GM12878 (cell line): ENCODE measurements at regions not wholly inside any gene's neighbourhood (a gene's known extent, or its start where the extent isn't known, plus 50 kb on each side); places are given as distances from the start of the nearest gene placed in this dataset.

ENCODE experiments used
- ATAC-seq: fragments of 200-7000 bp; cut with Tn5 transposase; 3 replicates; pipeline ENCODE4 v1.9.1; 2020; ENCODE audit warnings: mild to moderate bottlenecking, moderate library complexity
- BruUV-seq: library from RNA; stranded (reverse); fragments of 400-500 nt; replicated peaks from 2 replicates; lab custom pipeline; 2021; lab: Mats Ljungman, UMichigan
- CTCF ChIA-PET: fragments of 300-600 bp; sonication (Branson Sonifier 250); formaldehyde crosslinking; extraction: SDS; loops from one replicate; lab custom pipeline; 2021; ENCODE audit warnings: inconsistent platforms; lab: Yijun Ruan, JAX
- POLR2A ChIA-PET: fragments of 350-600 bp; formaldehyde crosslinking; extraction: SDS; loops from one replicate; lab custom pipeline; 2021; ENCODE audit warnings: inconsistent platforms; lab: Charles Lee
- RAD21 ChIA-PET: fragments of 300-600 bp; sonication (Branson Sonifier 250); formaldehyde crosslinking; loops from one replicate; lab custom pipeline; 2023; ENCODE audit warnings: antibody characterized with exemption; ENCODE audit not compliant: unreplicated experiment; lab: Charles Lee
- SMC1A ChIA-PET: fragments of 300-600 bp; sonication (Branson Sonifier 250); formaldehyde crosslinking; loops from one replicate; lab custom pipeline; 2023; ENCODE audit not compliant: unreplicated experiment, uncharacterized antibody; lab: Charles Lee
- DNase-seq: peaks from one replicate; pipeline ENCODE4 v3.0.0-alpha.2; 2011; ENCODE audit warnings: low read depth, low spot score
- FAIRE-seq: peaks from 3 replicates; lab custom pipeline; 2011; peaks lifted over from hg19 to GRCh38; lab: Jason Lieb, UNC
- H2AFZ ChIP-seq: 2 replicates; pipeline ENCODE4 v1.6.0; 2011; ENCODE audit warnings: low read depth, low read length, control low read depth; ENCODE audit not compliant: control insufficient read depth
- H3K27ac ChIP-seq: 2 replicates; pipeline ENCODE4 v1.5.1; 2011; ENCODE audit warnings: control low read depth; ENCODE audit not compliant: control insufficient read depth, insufficient read depth
- H3K27me3 ChIP-seq, 2 experiments: replicated peaks in 1 of 2; 2 replicates each; pipeline versions ENCODE4 v1.6.0 to v1.6.1; 2011; ENCODE audit warnings: low read length in 1 of 2; ENCODE audit not compliant: control insufficient read depth in 2 of 2, insufficient read depth in 2 of 2
- H3K36me3 ChIP-seq, 2 experiments: 2 replicates each; pipeline ENCODE4 v1.5.1; 2011; ENCODE audit warnings: low read length in 1 of 2; ENCODE audit not compliant: control insufficient read depth in 2 of 2, insufficient read depth in 2 of 2
- H3K4me1 ChIP-seq: 2 replicates; pipeline ENCODE4 v1.6.1; 2011; ENCODE audit warnings: mild to moderate bottlenecking, low read length, moderate library complexity, mixed read lengths; ENCODE audit not compliant: control insufficient read depth, insufficient read depth
- H3K4me2 ChIP-seq: 2 replicates; pipeline ENCODE4 v1.6.0; 2011; ENCODE audit warnings: control low read depth; ENCODE audit not compliant: control insufficient read depth, insufficient read depth
- H3K4me3 ChIP-seq: fragments of 200-600 bp; sonication (generic); 2 replicates; pipeline ENCODE4 v1.5.1; 2016
- H3K79me2 ChIP-seq: 2 replicates; pipeline ENCODE4 v1.6.0; 2011; ENCODE audit warnings: low read length; ENCODE audit not compliant: control insufficient read depth, insufficient read depth
- H3K9ac ChIP-seq: 2 replicates; pipeline ENCODE4 v1.8.0; 2011; ENCODE audit warnings: low read length, control low read depth, mixed read lengths; ENCODE audit not compliant: control insufficient read depth, insufficient read depth
- H3K9me3 ChIP-seq: replicated peaks from 3 replicates; pipeline ENCODE4 v1.5.1; 2011; ENCODE audit warnings: mild to moderate bottlenecking, low read length; ENCODE audit not compliant: control insufficient read depth, insufficient read depth
- H4K20me1 ChIP-seq: 2 replicates; pipeline ENCODE4 v1.6.0; 2011; ENCODE audit not compliant: control insufficient read depth, insufficient read depth
- ATF7 ChIP-seq: fragments of 450-650 bp; IDR thresholded peaks from 2 replicates; pipeline ENCODE4 v1.6.1; 2016; ENCODE audit warnings: low read depth, mild to moderate bottlenecking
- BRCA1 ChIP-seq: IDR thresholded peaks from 2 replicates; pipeline ENCODE4 v1.6.1; 2011; ENCODE audit warnings: low read depth, low read length, improper control_type of control experiment
- CEBPB ChIP-seq, 2 experiments: fragments of 150-350 bp in 1 of 2; IDR thresholded peaks; 2 replicates each; pipeline ENCODE4 v1.6.1; 2012 to 2014; ENCODE audit warnings: low read depth in 2 of 2, low read length in 2 of 2, borderline replicate concordance in 1 of 2, inconsistent platforms in 1 of 2
- ETV6 ChIP-seq, 2 experiments: fragments of 450-650 bp in 1 of 2; IDR thresholded peaks in 1 of 2; conservative IDR thresholded peaks in 1 of 2; 2 replicates each; pipeline ENCODE4 v1.6.1; 2014; ENCODE audit warnings: antibody characterized with exemption in 1 of 2, borderline replicate concordance in 1 of 2, low read depth in 1 of 2, mild to moderate bottlenecking in 1 of 2, moderate library complexity in 1 of 2
- IKZF2 ChIP-seq, 2 experiments: fragments of 450-650 bp; IDR thresholded peaks; 2 replicates each; pipeline ENCODE4 v1.6.1; 2017; ENCODE audit warnings: mild to moderate bottlenecking in 2 of 2, moderate library complexity in 2 of 2
- JUND ChIP-seq: IDR thresholded peaks from 2 replicates; pipeline ENCODE4 v1.6.1; 2012; ENCODE audit warnings: low read depth, mild to moderate bottlenecking, low read length, improper control_type of control experiment, moderate library complexity
- MLLT1 ChIP-seq: fragments of 450-650 bp; IDR thresholded peaks from 2 replicates; pipeline ENCODE4 v1.6.1; 2016; ENCODE audit warnings: mild to moderate bottlenecking
- NBN ChIP-seq: fragments of 450-650 bp; IDR thresholded peaks from 2 replicates; pipeline ENCODE4 v1.6.1; 2016
- POU2F2 ChIP-seq: IDR thresholded peaks from 3 replicates; pipeline ENCODE4 v1.6.1; 2011; ENCODE audit warnings: low read depth, mild to moderate bottlenecking, low read length, borderline replicate concordance
- RBBP5 ChIP-seq: fragments of 200-600 bp; sonication (generic); conservative IDR thresholded peaks from 2 replicates; pipeline ENCODE4 v1.6.1; 2016
- RUNX3 ChIP-seq: IDR thresholded peaks from 2 replicates; pipeline ENCODE4 v1.6.1; 2012; ENCODE audit warnings: low read length, inconsistent platforms
- ZBED1 ChIP-seq: IDR thresholded peaks from 2 replicates; pipeline ENCODE4 v1.6.1; 2016; ENCODE audit warnings: borderline replicate concordance
- WGBS: methylation state at CpG from one replicate; pipeline ENCODE4 v1.1.6; 2016; ENCODE audit warnings: low lambda C conversion rate; ENCODE audit not compliant: insufficient replicate concordance, insufficient coverage; ENCODE audit errors: missing lambda C conversion rate; 5-methylcytosine and 5-hydroxymethylcytosine counted together
- in situ Hi-C: fragments of 300-500 bp; cut with MboI; formaldehyde crosslinking; loops from 9 replicates; pipeline ENCODE4 v1.14.3; 2018; ENCODE audit warnings: mixed read lengths
- intact Hi-C: fragments of 100-400 bp; cut with micrococcal nuclease; formaldehyde crosslinking; loops from one replicate; pipeline ENCODE4 v1.14.2; 2022; ENCODE audit not compliant: unreplicated experiment
- TF ChIP-seq, protein P1 (sequence below): fragments of 450-650 bp; formaldehyde crosslinking; IDR thresholded peaks from 2 replicates; pipeline ENCODE4 v1.4.0; 2022; ENCODE audit warnings: mild to moderate bottlenecking, moderate library complexity
- TF ChIP-seq, protein P2 (sequence below): fragments of 450-650 bp; IDR thresholded peaks from 2 replicates; pipeline ENCODE4 v1.6.1; 2017; ENCODE audit warnings: mild to moderate bottlenecking, moderate library complexity

GRCh38 chr4:163595580-163595979 is 101.1 kb downstream of the TMA16 start (continued):
- no peak for TF ChIP-seq MLLT1

DNA sequence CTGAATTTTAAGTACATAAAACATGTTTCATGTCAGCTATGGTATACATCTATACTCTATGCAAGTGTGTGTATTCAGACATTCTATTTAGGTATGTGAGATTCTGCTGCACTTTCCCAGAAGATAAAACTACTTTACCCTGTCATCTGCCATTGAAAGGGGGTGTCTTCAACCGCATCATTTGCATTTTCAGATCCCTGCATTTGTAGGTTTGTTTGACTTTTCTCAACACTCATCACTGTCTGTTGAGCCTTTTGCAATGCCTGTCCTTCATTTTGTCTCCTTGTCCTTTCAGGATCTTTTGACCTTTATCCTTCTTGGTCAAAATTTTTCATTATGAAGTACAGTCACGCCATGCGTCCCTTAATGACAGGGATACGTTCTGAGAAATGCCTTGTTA is 103.5 kb downstream of the TMA16 start:
- ChIA-PET RAD21 (interaction anchor here (0.9 to 3.6 kb wide), 10 partner anchors 8 to 83 kb away, joined by 3 to 25 read pairs (median 4); no protein-coding TSS in a partner anchor), SMC1A (interaction anchor here (0.5 to 17.1 kb wide), 11 partner anchors 9 to 69 kb away, joined by 3 to 219 read pairs (median 4); no protein-coding TSS in a partner anchor), POLR2A (interaction anchor here (0.9 to 1.2 kb wide), 2 partner anchors 10 to 15 kb away, joined by 3 read pairs; no protein-coding TSS in a partner anchor), CTCF (interaction anchor here (1.1 to 2.3 kb wide), 8 partner anchors 9 to 80 kb away, joined by 3 to 9 read pairs (median 5); no protein-coding TSS in a partner anchor)
- H3K4me2 ChIP-seq: peak overlapping the region; percentile 83
- H3K27ac ChIP-seq: peak overlapping the region; percentile 71
- WGBS: 0% methylated on average over 4 of the region's 4 CpGs
- FAIRE-seq: peak; percentile 74
- H3K36me3 ChIP-seq: no peaks in the 10 kb centered on the region
- no peak overlapping the region for H3K9ac ChIP-seq
- H3K79me2 ChIP-seq: no peaks in the 10 kb centered on the region
- H3K9me3 ChIP-seq: no peaks in the 10 kb centered on the region; the same call in 2 of the 3 replicates
- H2AFZ ChIP-seq: peak overlapping the region; percentile 80
- H4K20me1 ChIP-seq: no peaks in the 10 kb centered on the region
- no peaks in the 10 kb centered on the region for H3K27me3 ChIP-seq
- intact Hi-C loops: no loop called here
- DNase-seq: peak; percentile 60
- H3K4me1 ChIP-seq: peaks cover 13% of the 10 kb centered on the region
- BruUV-seq: no TSS peak
- in situ Hi-C loops: no loop called here
- ATAC-seq: peak; percentile 81
- H3K4me3 ChIP-seq: 0 out of 2 replicates have a peak overlapping the region, but pooled peaks have one; percentile 7
- no peak for TF ChIP-seq CEBPB (IDR thresholded peaks at IDR 0.05; ENCODE audit: borderline replicate concordance in 1 of 2, low read depth in 2 of 2, low read length in 2 of 2)
- TF ChIP-seq JUND: no peak
- no peak for TF ChIP-seq BRCA1
- 0 out of 2 replicates have a peak, but pooled peaks have one; percentile 35 for TF ChIP-seq ZBED1
- TF ChIP-seq POU2F2: peak; percentile 98
- TF ChIP-seq IKZF2 (IDR thresholded peaks at IDR 0.05): peak; percentile 15 to 27; a peak in 1 of 4 replicates
- peak; percentile 93 for TF ChIP-seq RUNX3
- TF ChIP-seq ATF7: no peak
- no peak for TF ChIP-seq ETV6 (conservative IDR thresholded peaks at IDR 0.05 in 1 of 2, IDR thresholded peaks at IDR 0.05 in 1 of 2; ENCODE audit: borderline replicate concordance in 1 of 2, low read depth in 1 of 2)
- TF ChIP-seq, protein P1, sequence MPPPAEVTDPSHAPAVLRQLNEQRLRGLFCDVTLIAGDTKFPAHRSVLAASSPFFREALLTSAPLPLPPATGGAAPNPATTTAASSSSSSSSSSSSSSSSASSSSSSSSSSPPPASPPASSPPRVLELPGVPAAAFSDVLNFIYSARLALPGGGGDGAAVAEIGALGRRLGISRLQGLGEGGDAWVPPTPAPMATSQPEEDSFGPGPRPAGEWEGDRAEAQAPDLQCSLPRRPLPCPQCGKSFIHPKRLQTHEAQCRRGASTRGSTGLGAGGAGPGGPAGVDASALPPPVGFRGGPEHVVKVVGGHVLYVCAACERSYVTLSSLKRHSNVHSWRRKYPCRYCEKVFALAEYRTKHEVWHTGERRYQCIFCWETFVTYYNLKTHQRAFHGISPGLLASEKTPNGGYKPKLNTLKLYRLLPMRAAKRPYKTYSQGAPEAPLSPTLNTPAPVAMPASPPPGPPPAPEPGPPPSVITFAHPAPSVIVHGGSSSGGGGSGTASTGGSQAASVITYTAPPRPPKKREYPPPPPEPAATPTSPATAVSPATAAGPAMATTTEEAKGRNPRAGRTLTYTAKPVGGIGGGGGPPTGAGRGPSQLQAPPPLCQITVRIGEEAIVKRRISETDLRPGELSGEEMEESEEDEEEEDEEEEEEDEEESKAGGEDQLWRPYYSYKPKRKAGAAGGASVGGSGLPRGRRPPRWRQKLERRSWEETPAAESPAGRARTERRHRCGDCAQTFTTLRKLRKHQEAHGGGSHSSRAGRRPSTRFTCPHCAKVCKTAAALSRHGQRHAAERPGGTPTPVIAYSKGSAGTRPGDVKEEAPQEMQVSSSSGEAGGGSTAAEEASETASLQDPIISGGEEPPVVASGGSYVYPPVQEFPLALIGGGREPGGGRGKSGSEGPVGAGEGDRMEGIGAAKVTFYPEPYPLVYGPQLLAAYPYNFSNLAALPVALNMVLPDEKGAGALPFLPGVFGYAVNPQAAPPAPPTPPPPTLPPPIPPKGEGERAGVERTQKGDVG: no peak
- no peak for TF ChIP-seq RBBP5
- TF ChIP-seq NBN: 0 out of 2 replicates have a peak, but pooled peaks have one; percentile 17
- TF ChIP-seq, protein P2, sequence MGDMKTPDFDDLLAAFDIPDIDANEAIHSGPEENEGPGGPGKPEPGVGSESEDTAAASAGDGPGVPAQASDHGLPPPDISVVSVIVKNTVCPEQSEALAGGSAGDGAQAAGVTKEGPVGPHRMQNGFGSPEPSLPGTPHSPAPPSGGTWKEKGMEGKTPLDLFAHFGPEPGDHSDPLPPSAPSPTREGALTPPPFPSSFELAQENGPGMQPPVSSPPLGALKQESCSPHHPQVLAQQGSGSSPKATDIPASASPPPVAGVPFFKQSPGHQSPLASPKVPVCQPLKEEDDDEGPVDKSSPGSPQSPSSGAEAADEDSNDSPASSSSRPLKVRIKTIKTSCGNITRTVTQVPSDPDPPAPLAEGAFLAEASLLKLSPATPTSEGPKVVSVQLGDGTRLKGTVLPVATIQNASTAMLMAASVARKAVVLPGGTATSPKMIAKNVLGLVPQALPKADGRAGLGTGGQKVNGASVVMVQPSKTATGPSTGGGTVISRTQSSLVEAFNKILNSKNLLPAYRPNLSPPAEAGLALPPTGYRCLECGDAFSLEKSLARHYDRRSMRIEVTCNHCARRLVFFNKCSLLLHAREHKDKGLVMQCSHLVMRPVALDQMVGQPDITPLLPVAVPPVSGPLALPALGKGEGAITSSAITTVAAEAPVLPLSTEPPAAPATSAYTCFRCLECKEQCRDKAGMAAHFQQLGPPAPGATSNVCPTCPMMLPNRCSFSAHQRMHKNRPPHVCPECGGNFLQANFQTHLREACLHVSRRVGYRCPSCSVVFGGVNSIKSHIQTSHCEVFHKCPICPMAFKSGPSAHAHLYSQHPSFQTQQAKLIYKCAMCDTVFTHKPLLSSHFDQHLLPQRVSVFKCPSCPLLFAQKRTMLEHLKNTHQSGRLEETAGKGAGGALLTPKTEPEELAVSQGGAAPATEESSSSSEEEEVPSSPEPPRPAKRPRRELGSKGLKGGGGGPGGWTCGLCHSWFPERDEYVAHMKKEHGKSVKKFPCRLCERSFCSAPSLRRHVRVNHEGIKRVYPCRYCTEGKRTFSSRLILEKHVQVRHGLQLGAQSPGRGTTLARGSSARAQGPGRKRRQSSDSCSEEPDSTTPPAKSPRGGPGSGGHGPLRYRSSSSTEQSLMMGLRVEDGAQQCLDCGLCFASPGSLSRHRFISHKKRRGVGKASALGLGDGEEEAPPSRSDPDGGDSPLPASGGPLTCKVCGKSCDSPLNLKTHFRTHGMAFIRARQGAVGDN: no peak
